Spleen (tissue), 7 donors: ENCODE measurements at regions not wholly inside any gene's neighbourhood (a gene's known extent, or its start where the extent isn't known, plus 50 kb on each side); places are given as distances from the start of the nearest gene placed in this dataset.

Experiments
- CTCF ChIP-seq, 11 experiments: fragments of 200-600 bp in 7 of 11; fragments of 450-650 bp in 4 of 11; sonication (generic) in 4 of 11; IDR thresholded peaks in 8 of 11; conservative IDR thresholded peaks in 3 of 11; 1 replicate in 7 of 11; 2 replicates in 4 of 11; pipeline versions ENCODE4 v1.4.0 to v1.8.0; 2016 to 2021; ENCODE audit warnings: antibody characterized with exemption in 11 of 11, inconsistent platforms in 4 of 11, mild to moderate bottlenecking in 1 of 11
- POLR2A ChIP-seq, 3 donors: fragments of 450-650 bp; IDR thresholded peaks; one replicate each; pipeline ENCODE4 v1.5.1; 2017; ENCODE audit warnings: antibody characterized with exemption in 3 of 3, mild to moderate bottlenecking in 1 of 3
- POLR2AphosphoS5 ChIP-seq, 3 donors: sonication (generic); formaldehyde crosslinking; IDR thresholded peaks; one replicate each; pipeline ENCODE4 v1.5.1; 2017; ENCODE audit warnings: antibody characterized with exemption in 3 of 3
- donor health status: DM: no; HTN: no; CAD: no; lungs with moderate emphysema.
- donor health status: DM: no; HTN: no; CAD: no.
- donor health status: DM: no; HTN: no; CAD: no.

DNA sequence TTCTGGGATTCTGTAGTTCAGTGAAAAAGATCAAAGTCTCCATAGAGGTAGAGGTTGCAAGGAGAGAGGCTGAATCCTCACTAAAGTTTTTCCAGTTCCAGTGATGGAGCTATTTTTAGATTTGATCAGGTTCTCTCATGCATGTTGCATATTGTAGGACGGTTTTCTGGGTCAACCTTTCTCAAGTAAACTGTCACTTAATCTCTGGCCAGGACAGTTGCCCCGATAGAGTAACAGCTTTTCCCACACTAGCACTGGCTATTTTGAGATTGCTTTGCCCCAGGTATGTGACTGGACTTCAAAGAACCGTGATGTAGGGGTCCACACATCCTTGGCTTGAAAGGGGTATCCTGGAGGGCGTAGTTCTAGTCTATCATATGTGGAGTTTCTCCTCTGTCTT, 67.4 kb upstream of the EPCAM start:
- TF ChIP-seq POLR2AphosphoS5 (IDR thresholded peaks at IDR 0.05), result no peak
- no peak for TF ChIP-seq CTCF (IDR thresholded peaks at IDR 0.05 in 8 of 11, conservative IDR thresholded peaks at IDR 0.05 in 3 of 11)
- TF ChIP-seq POLR2A (IDR thresholded peaks at IDR 0.05), result no peak
